GM12891 (cell line): ENCODE measurements at regions not wholly inside any gene's neighbourhood (a gene's known extent, or its start where the extent isn't known, plus 50 kb on each side); places are given as distances from the start of the nearest gene placed in this dataset.

Experiments
- DNase-seq: peaks from one replicate; pipeline ENCODE4 v3.0.0; 2011; ENCODE audit warnings: low spot score; ENCODE audit not compliant: insufficient read length
- FAIRE-seq: peaks from 2 replicates; lab custom pipeline; 2011; peaks lifted over from hg19 to GRCh38; lab: Jason Lieb, UNC
- PAX5 ChIP-seq: IDR thresholded peaks from 2 replicates; pipeline ENCODE4 v1.6.1; 2011; ENCODE audit warnings: low read length, moderate library complexity, mild to moderate bottlenecking; ENCODE audit not compliant: insufficient read depth, severe bottlenecking
- POLR2A ChIP-seq: IDR thresholded peaks from 2 replicates; pipeline ENCODE4 v1.6.1; 2011; ENCODE audit warnings: low read depth, low read length, control low read depth
- POLR2AphosphoS5 ChIP-seq: IDR thresholded peaks from 2 replicates; pipeline ENCODE4 v1.6.1; 2011; ENCODE audit warnings: low read depth, low read length, control low read depth
- POU2F2 ChIP-seq: IDR thresholded peaks from 2 replicates; pipeline ENCODE4 v1.6.1; 2011; ENCODE audit warnings: low read depth, mild to moderate bottlenecking, control low read depth, low read length, moderate library complexity
- SPI1 ChIP-seq: IDR thresholded peaks from 2 replicates; pipeline ENCODE4 v1.6.1; 2011; ENCODE audit warnings: low read depth, low read length, control low read depth
- TAF1 ChIP-seq: IDR thresholded peaks from 2 replicates; pipeline ENCODE4 v1.6.1; 2011; ENCODE audit warnings: low read depth, low read length, control low read depth

- FAIRE-seq: no peak
- no peak for TF ChIP-seq SPI1
- TF ChIP-seq POU2F2: no peak
- no peak for TF ChIP-seq POLR2A
- TF ChIP-seq PAX5: no peak
- no peak for TF ChIP-seq TAF1
- no peak for TF ChIP-seq POLR2AphosphoS5
- no peak for DNase-seq
Measured at GRCh38 chr16:13791095-13791494, 128.9 kb upstream of the ERCC4 start.

GRCh38 chr16:13793841-13794409 lies 126.0 kb upstream of the ERCC4 start:
- FAIRE-seq (no peak), DNase-seq (no peak)
- TF ChIP-seq PAX5 (no peak), SPI1 (no peak), POLR2AphosphoS5 (no peak), TAF1 (no peak), POU2F2 (no peak), POLR2A (no peak)

- no peak for DNase-seq
- no peak for FAIRE-seq
- TF ChIP-seq TAF1 (no peak), PAX5 (no peak), SPI1 (no peak), POLR2AphosphoS5 (no peak), POLR2A (no peak), POU2F2 (no peak)
Measured at GRCh38 chr16:13795131-13795530, 124.8 kb upstream of the ERCC4 start.

- no peak for DNase-seq
- TF ChIP-seq POLR2AphosphoS5: no peak
- TF ChIP-seq POLR2A: no peak
- TF ChIP-seq TAF1: no peak
- no peak for TF ChIP-seq POU2F2
- TF ChIP-seq SPI1: no peak
- TF ChIP-seq PAX5: no peak
- no peak for FAIRE-seq
Measured at GRCh38 chr16:13797718-13798117, 122.2 kb upstream of the ERCC4 start.

- TF ChIP-seq TAF1: no peak
- no peak for TF ChIP-seq SPI1
- TF ChIP-seq POLR2AphosphoS5: no peak
- TF ChIP-seq POU2F2: no peak
- TF ChIP-seq POLR2A: no peak
- no peak for TF ChIP-seq PAX5
- FAIRE-seq (no peak), DNase-seq (no peak)
Measured at GRCh38 chr16:13798211-13798610, 121.7 kb upstream of the ERCC4 start.

- FAIRE-seq: no peak
- TF ChIP-seq TAF1 (no peak), POU2F2 (no peak), POLR2AphosphoS5 (no peak), POLR2A (no peak), PAX5 (no peak), SPI1 (no peak)
- DNase-seq: no peak
Measured at GRCh38 chr16:13803974-13804373, 116.0 kb upstream of the ERCC4 start.

GRCh38 chr16:13805951-13806350 lies 114.0 kb upstream of the ERCC4 start:
- no peak for FAIRE-seq
- no peak for DNase-seq
- no peak for TF ChIP-seq SPI1
- no peak for TF ChIP-seq TAF1
- no peak for TF ChIP-seq POU2F2
- no peak for TF ChIP-seq PAX5

- FAIRE-seq: no peak
- no peak for DNase-seq
- TF ChIP-seq SPI1: no peak
- no peak for TF ChIP-seq POU2F2
- no peak for TF ChIP-seq TAF1
- no peak for TF ChIP-seq PAX5
- TF ChIP-seq POLR2AphosphoS5: no peak
- TF ChIP-seq POLR2A: no peak
Measured at GRCh38 chr16:13806671-13807070, 113.3 kb upstream of the ERCC4 start.

GRCh38 chr16:13808102-13808501 lies 111.9 kb upstream of the ERCC4 start:
- DNase-seq: no peak
- no peak for FAIRE-seq
- no peak for TF ChIP-seq TAF1
- no peak for TF ChIP-seq POLR2A
- no peak for TF ChIP-seq POLR2AphosphoS5
- TF ChIP-seq SPI1: no peak
- TF ChIP-seq POU2F2: no peak
- TF ChIP-seq PAX5: no peak

- DNase-seq: no peak
- FAIRE-seq: no peak
- TF ChIP-seq PAX5: no peak
- TF ChIP-seq SPI1: no peak
- no peak for TF ChIP-seq POLR2AphosphoS5
- TF ChIP-seq POLR2A: no peak
- TF ChIP-seq TAF1: no peak
- no peak for TF ChIP-seq POU2F2
Measured at GRCh38 chr16:13809765-13810164, 110.2 kb upstream of the ERCC4 start.
